ENCODE measurements at regions not wholly inside any gene's neighbourhood (a gene's known extent, or its start where the extent isn't known, plus 50 kb on each side); places are given as distances from the start of the nearest gene placed in this dataset.

DNA sequence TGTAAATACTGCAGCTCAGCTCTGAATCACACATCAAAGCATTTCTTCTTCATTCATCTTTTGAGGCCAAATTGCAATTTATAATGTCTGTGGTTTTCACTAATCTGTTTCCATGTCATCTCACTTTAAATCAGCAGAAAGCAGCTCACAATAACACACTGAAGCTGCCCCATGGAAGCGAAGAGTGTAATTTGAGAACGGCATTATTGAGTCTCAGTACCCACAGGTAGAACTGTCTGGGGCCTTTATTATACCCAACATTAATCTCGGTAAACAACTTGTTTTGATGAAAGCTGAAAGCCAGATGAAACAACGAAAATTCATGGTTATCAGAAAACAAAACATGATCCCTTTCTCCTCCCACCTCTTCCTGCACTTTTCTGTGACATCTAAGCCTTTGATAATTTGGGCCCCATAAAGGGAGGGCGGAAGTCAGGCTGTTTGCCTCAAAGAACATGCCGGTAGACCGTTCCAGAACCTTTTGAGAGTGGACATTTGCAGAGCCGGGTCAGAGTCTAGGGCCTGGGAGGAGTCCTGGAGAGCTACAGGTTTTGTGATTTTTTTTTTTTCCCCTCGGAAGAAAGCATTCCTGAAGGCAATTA lies 68.2 kb upstream of the SESN3 start:
- DNase-seq (ENCODE audit: low read depth), result peak; percentile 14
- no peak for TF ChIP-seq CTCF (IDR thresholded peaks at IDR 0.05; ENCODE audit: insufficient read depth, low read depth, low read length)
- H3K4me3 ChIP-seq (ENCODE audit: low read depth, low read length), result no peak overlapping the region

- H3K4me3 ChIP-seq (ENCODE audit: low read depth, low read length), result no peak overlapping the region
- TF ChIP-seq CTCF (IDR thresholded peaks at IDR 0.05; ENCODE audit: insufficient read depth, low read depth, low read length), result no peak
- DNase-seq (ENCODE audit: low read depth), result no peak
These were observed 66.9 kb upstream of the SESN3 start for GRCh38 chr11:95297680-95298452.

- no peak for TF ChIP-seq CTCF (IDR thresholded peaks at IDR 0.05; ENCODE audit: insufficient read depth, low read depth, low read length)
- H3K4me3 ChIP-seq (ENCODE audit: low read depth, low read length), result no peak overlapping the region
- DNase-seq (ENCODE audit: low read depth), result no peak
These were observed 65.6 kb upstream of the SESN3 start for GRCh38 chr11:95296621-95297025.

DNA sequence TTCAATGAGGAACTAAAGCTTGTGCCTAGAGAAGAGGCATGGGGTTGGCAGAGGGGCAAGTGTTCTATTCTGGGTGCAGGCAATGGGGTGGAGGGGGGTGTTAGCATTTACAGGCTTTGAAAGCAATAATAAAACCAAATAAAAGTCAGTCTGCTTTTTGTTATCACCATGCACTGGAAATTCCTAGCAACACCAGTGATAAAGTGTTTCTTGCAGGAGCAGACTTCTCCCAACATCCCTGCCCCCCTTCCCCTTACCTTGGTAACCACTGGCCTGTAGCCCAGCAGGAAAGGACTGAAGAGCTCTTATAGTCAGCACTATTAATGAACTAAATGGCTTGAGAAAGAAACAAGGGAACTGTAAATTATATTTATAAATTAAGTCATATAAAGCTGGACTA lies 65.2 kb upstream of the SESN3 start:
- TF ChIP-seq CTCF (IDR thresholded peaks at IDR 0.05; ENCODE audit: insufficient read depth, low read depth, low read length), result no peak
- H3K4me3 ChIP-seq (ENCODE audit: low read depth, low read length), result no peak overlapping the region
- DNase-seq (ENCODE audit: low read depth), result no peak

- DNase-seq (ENCODE audit: low read depth), result no peak
- no peak overlapping the region for H3K4me3 ChIP-seq (ENCODE audit: low read depth, low read length)
- no peak for TF ChIP-seq CTCF (IDR thresholded peaks at IDR 0.05; ENCODE audit: insufficient read depth, low read depth, low read length)
These were observed 64.6 kb upstream of the SESN3 start for GRCh38 chr11:95295382-95296149.

DNA sequence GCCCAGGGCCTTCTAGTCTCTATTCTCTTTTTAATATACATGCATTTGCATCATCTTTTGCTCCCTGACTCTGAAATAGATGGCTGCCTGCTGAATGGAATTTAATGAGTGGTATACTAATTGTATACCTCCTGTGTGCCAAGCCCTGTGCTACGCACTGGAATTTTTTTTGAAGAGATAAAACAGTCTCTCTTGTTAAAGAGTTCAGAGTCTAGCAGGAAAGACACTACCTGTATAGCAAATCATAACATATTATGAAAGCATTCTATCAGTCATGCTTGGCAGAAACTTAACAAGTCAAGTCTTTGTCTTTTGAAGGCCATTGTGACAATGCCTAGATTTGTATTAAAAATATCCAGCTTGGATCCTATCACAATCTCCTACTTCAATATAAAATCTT lies 63.7 kb upstream of the SESN3 start:
- H3K4me3 ChIP-seq (ENCODE audit: low read depth, low read length), result no peak overlapping the region
- TF ChIP-seq CTCF (IDR thresholded peaks at IDR 0.05; ENCODE audit: insufficient read depth, low read depth, low read length), result no peak
- no peak for DNase-seq (ENCODE audit: low read depth)

Measured in fibroblast of villous mesenchyme (primary cell).